GM12878 (cell line): ENCODE measurements at regions not wholly inside any gene's neighbourhood (a gene's known extent, or its start where the extent isn't known, plus 50 kb on each side); places are given as distances from the start of the nearest gene placed in this dataset.

Source experiments
- ATAC-seq: fragments of 200-7000 bp; cut with Tn5 transposase; 3 replicates; pipeline ENCODE4 v1.9.1; 2020; ENCODE audit warnings: mild to moderate bottlenecking, moderate library complexity
- BruUV-seq: library from RNA; stranded (reverse); fragments of 400-500 nt; replicated peaks from 2 replicates; lab custom pipeline; 2021; lab: Mats Ljungman, UMichigan
- CTCF ChIA-PET: fragments of 300-600 bp; sonication (Branson Sonifier 250); formaldehyde crosslinking; extraction: SDS; loops from one replicate; lab custom pipeline; 2021; ENCODE audit warnings: inconsistent platforms; lab: Yijun Ruan, JAX
- POLR2A ChIA-PET: fragments of 350-600 bp; formaldehyde crosslinking; extraction: SDS; loops from one replicate; lab custom pipeline; 2021; ENCODE audit warnings: inconsistent platforms; lab: Charles Lee
- RAD21 ChIA-PET: fragments of 300-600 bp; sonication (Branson Sonifier 250); formaldehyde crosslinking; loops from one replicate; lab custom pipeline; 2023; ENCODE audit warnings: antibody characterized with exemption; ENCODE audit not compliant: unreplicated experiment; lab: Charles Lee
- SMC1A ChIA-PET: fragments of 300-600 bp; sonication (Branson Sonifier 250); formaldehyde crosslinking; loops from one replicate; lab custom pipeline; 2023; ENCODE audit not compliant: unreplicated experiment, uncharacterized antibody; lab: Charles Lee
- DNase-seq: peaks from one replicate; pipeline ENCODE4 v3.0.0-alpha.2; 2011; ENCODE audit warnings: low read depth, low spot score
- FAIRE-seq: peaks from 3 replicates; lab custom pipeline; 2011; peaks lifted over from hg19 to GRCh38; lab: Jason Lieb, UNC
- H2AFZ ChIP-seq: 2 replicates; pipeline ENCODE4 v1.6.0; 2011; ENCODE audit warnings: low read depth, low read length, control low read depth; ENCODE audit not compliant: control insufficient read depth
- H3K27ac ChIP-seq: 2 replicates; pipeline ENCODE4 v1.5.1; 2011; ENCODE audit warnings: control low read depth; ENCODE audit not compliant: control insufficient read depth, insufficient read depth
- H3K27me3 ChIP-seq, 2 experiments: replicated peaks in 1 of 2; 2 replicates each; pipeline versions ENCODE4 v1.6.0 to v1.6.1; 2011; ENCODE audit warnings: low read length in 1 of 2; ENCODE audit not compliant: control insufficient read depth in 2 of 2, insufficient read depth in 2 of 2
- H3K36me3 ChIP-seq, 2 experiments: 2 replicates each; pipeline ENCODE4 v1.5.1; 2011; ENCODE audit warnings: low read length in 1 of 2; ENCODE audit not compliant: control insufficient read depth in 2 of 2, insufficient read depth in 2 of 2
- H3K4me1 ChIP-seq: 2 replicates; pipeline ENCODE4 v1.6.1; 2011; ENCODE audit warnings: mild to moderate bottlenecking, low read length, moderate library complexity, mixed read lengths; ENCODE audit not compliant: control insufficient read depth, insufficient read depth
- H3K4me2 ChIP-seq: 2 replicates; pipeline ENCODE4 v1.6.0; 2011; ENCODE audit warnings: control low read depth; ENCODE audit not compliant: control insufficient read depth, insufficient read depth
- H3K4me3 ChIP-seq: fragments of 200-600 bp; sonication (generic); 2 replicates; pipeline ENCODE4 v1.5.1; 2016
- H3K79me2 ChIP-seq: 2 replicates; pipeline ENCODE4 v1.6.0; 2011; ENCODE audit warnings: low read length; ENCODE audit not compliant: control insufficient read depth, insufficient read depth
- H3K9ac ChIP-seq: 2 replicates; pipeline ENCODE4 v1.8.0; 2011; ENCODE audit warnings: low read length, control low read depth, mixed read lengths; ENCODE audit not compliant: control insufficient read depth, insufficient read depth
- H3K9me3 ChIP-seq: replicated peaks from 3 replicates; pipeline ENCODE4 v1.5.1; 2011; ENCODE audit warnings: mild to moderate bottlenecking, low read length; ENCODE audit not compliant: control insufficient read depth, insufficient read depth
- H4K20me1 ChIP-seq: 2 replicates; pipeline ENCODE4 v1.6.0; 2011; ENCODE audit not compliant: control insufficient read depth, insufficient read depth
- ASH2L ChIP-seq: fragments of 300-600, 200-600 bp; sonication (generic); IDR thresholded peaks from 2 replicates; pipeline ENCODE4 v1.6.1; 2017; ENCODE audit warnings: low read depth, mild to moderate bottlenecking, borderline replicate concordance
- CEBPZ ChIP-seq: fragments of 150-350 bp; IDR thresholded peaks from 2 replicates; pipeline ENCODE4 v1.6.1; 2016; ENCODE audit warnings: low read depth, low read length
- CHD4 ChIP-seq: fragments of 200-600 bp; sonication (generic); IDR thresholded peaks from 2 replicates; pipeline ENCODE4 v1.6.1; 2016; ENCODE audit warnings: mild to moderate bottlenecking
- E2F8 ChIP-seq: fragments of 450-650 bp; IDR thresholded peaks from 2 replicates; pipeline ENCODE4 v1.6.1; 2018; ENCODE audit warnings: mild to moderate bottlenecking, low read depth, moderate library complexity; ENCODE audit not compliant: partially characterized antibody
- JUND ChIP-seq: IDR thresholded peaks from 2 replicates; pipeline ENCODE4 v1.6.1; 2012; ENCODE audit warnings: low read depth, mild to moderate bottlenecking, low read length, improper control_type of control experiment, moderate library complexity
- MEF2A ChIP-seq: IDR thresholded peaks from 2 replicates; pipeline ENCODE4 v1.6.1; 2011; ENCODE audit warnings: low read depth, mild to moderate bottlenecking, low read length, moderate library complexity; ENCODE audit not compliant: insufficient read depth
- MLLT1 ChIP-seq: fragments of 450-650 bp; IDR thresholded peaks from 2 replicates; pipeline ENCODE4 v1.6.1; 2016; ENCODE audit warnings: mild to moderate bottlenecking
- MYB ChIP-seq: fragments of 150-350 bp; IDR thresholded peaks from 2 replicates; pipeline ENCODE4 v1.6.1; 2014; ENCODE audit warnings: mild to moderate bottlenecking, low read depth, low read length, borderline replicate concordance
- NBN ChIP-seq: fragments of 450-650 bp; IDR thresholded peaks from 2 replicates; pipeline ENCODE4 v1.6.1; 2016
- NFYB ChIP-seq: IDR thresholded peaks from 2 replicates; pipeline ENCODE4 v1.6.1; 2011; ENCODE audit warnings: low read depth, mild to moderate bottlenecking, low read length, improper control_type of control experiment, moderate library complexity; ENCODE audit not compliant: insufficient read depth
- NKRF ChIP-seq: fragments of 450-650 bp; conservative IDR thresholded peaks from 2 replicates; pipeline ENCODE4 v1.6.1; 2017; ENCODE audit warnings: mild to moderate bottlenecking, moderate library complexity
- POLR2AphosphoS5 ChIP-seq: IDR thresholded peaks from 2 replicates; pipeline ENCODE4 v1.6.1; 2011; ENCODE audit warnings: mild to moderate bottlenecking, low read length, inconsistent platforms
- SIN3A ChIP-seq: IDR thresholded peaks from 2 replicates; pipeline ENCODE4 v1.6.1; 2012; ENCODE audit warnings: low read depth, low read length, improper control_type of control experiment
- ZNF217 ChIP-seq: fragments of 450-650 bp; IDR thresholded peaks from 2 replicates; pipeline ENCODE4 v1.6.1; 2017; ENCODE audit warnings: antibody characterized with exemption, mild to moderate bottlenecking
- WGBS: methylation state at CpG from one replicate; pipeline ENCODE4 v1.1.6; 2016; ENCODE audit warnings: low lambda C conversion rate; ENCODE audit not compliant: insufficient replicate concordance, insufficient coverage; ENCODE audit errors: missing lambda C conversion rate; 5-methylcytosine and 5-hydroxymethylcytosine counted together
- in situ Hi-C: fragments of 300-500 bp; cut with MboI; formaldehyde crosslinking; loops from 9 replicates; pipeline ENCODE4 v1.14.3; 2018; ENCODE audit warnings: mixed read lengths
- intact Hi-C: fragments of 100-400 bp; cut with micrococcal nuclease; formaldehyde crosslinking; loops from one replicate; pipeline ENCODE4 v1.14.2; 2022; ENCODE audit not compliant: unreplicated experiment

- TF ChIP-seq MYB = no peak
- no peak for TF ChIP-seq E2F8
- TF ChIP-seq MEF2A = no peak
- TF ChIP-seq POLR2AphosphoS5 = no peak
- no peak for TF ChIP-seq NBN
- TF ChIP-seq CHD4 = no peak
- TF ChIP-seq ZNF217 = no peak
- no peak for TF ChIP-seq ASH2L
Observed at GRCh38 chr13:112198396-112199010, 131.6 kb downstream of the SOX1 start (continued).

- no peaks in the 10 kb centered on the region for H3K27me3 ChIP-seq
- ATAC-seq (no peak), DNase-seq (no peak), FAIRE-seq (no peak)
- H3K4me2 ChIP-seq = no peak overlapping the region
- no peaks in the 10 kb centered on the region for H3K4me1 ChIP-seq
- SMC1A ChIA-PET = no interaction called here
- WGBS = 35% methylated on average over 9 of the region's 10 CpGs
- H3K27ac ChIP-seq = no peak overlapping the region
- H3K36me3 ChIP-seq = no peaks in the 10 kb centered on the region
- POLR2A ChIA-PET = no interaction called here
- H3K9me3 ChIP-seq = no peaks in the 10 kb centered on the region; the same call in 2 of the 3 replicates
- in situ Hi-C loops = no loop called here
- RAD21 ChIA-PET = no interaction called here
- H3K79me2 ChIP-seq = no peaks in the 10 kb centered on the region
- no peak overlapping the region for H3K4me3 ChIP-seq
- BruUV-seq = no TSS peak
- intact Hi-C loops = no loop called here
- no peak overlapping the region for H2AFZ ChIP-seq
- no peaks in the 10 kb centered on the region for H4K20me1 ChIP-seq
- H3K9ac ChIP-seq = no peak overlapping the region
- CTCF ChIA-PET = interaction anchor here (0.6 kb wide), 1 partner anchor 8 kb away, joined by 3 read pairs; no protein-coding TSS in a partner anchor
- no peak for TF ChIP-seq SIN3A
- no peak for TF ChIP-seq CEBPZ
- TF ChIP-seq NKRF = no peak
- no peak for TF ChIP-seq NFYB
- no peak for TF ChIP-seq MLLT1
- no peak for TF ChIP-seq JUND
Observed at GRCh38 chr13:112200200-112200599, 133.3 kb downstream of the SOX1 start.
